Esophagus squamous epithelium (tissue), 5 donors: ENCODE measurements at regions not wholly inside any gene's neighbourhood (a gene's known extent, or its start where the extent isn't known, plus 50 kb on each side); places are given as distances from the start of the nearest gene placed in this dataset.

Experiments
- DNase-seq: peaks from one replicate; lab custom pipeline; 2025; lab: John Stamatoyannopoulos, UW
- H3K27ac ChIP-seq, 4 donors: fragments of 200-600 bp; sonication (generic); one replicate each; pipeline ENCODE4 v1.5.1; 2016 to 2019; ENCODE audit warnings: mild to moderate bottlenecking in 1 of 4
- H3K27me3 ChIP-seq, 4 donors: fragments of 200-600 bp; sonication (generic); 1 replicate in 3 of 4; 2 replicates in 1 of 4; pipeline versions ENCODE4 v1.5.1 to v1.6.0; 2017 to 2021; ENCODE audit warnings: antibody characterized with exemption in 1 of 4
- H3K36me3 ChIP-seq, 3 donors: fragments of 200-600 bp; sonication (generic); one replicate each; pipeline ENCODE4 v1.5.1; 2016 to 2019
- H3K4me1 ChIP-seq, 3 donors: fragments of 200-600 bp; sonication (generic); one replicate each; pipeline ENCODE4 v1.5.1; 2017 to 2019
- H3K4me3 ChIP-seq, 4 donors: fragments of 200-600 bp; sonication (generic); 1 replicate in 3 of 4; 2 replicates in 1 of 4; pipeline ENCODE4 v1.5.1; 2016 to 2019; ENCODE audit warnings: mild to moderate bottlenecking in 2 of 4, moderate library complexity in 1 of 4
- H3K9me3 ChIP-seq, 3 donors: fragments of 200-600 bp; sonication (generic); one replicate each; pipeline ENCODE4 v1.5.1; 2016 to 2019
- POLR2A ChIP-seq, 4 donors: fragments of 450-650 bp; IDR thresholded peaks; one replicate each; pipeline ENCODE4 v1.6.1; 2017; ENCODE audit warnings: antibody characterized with exemption in 4 of 4, mild to moderate bottlenecking in 4 of 4, moderate library complexity in 3 of 4
- WGBS, 2 donors: methylation state at CpG; one replicate each; pipeline ENCODE4 v1.1.5; 2018; 5-methylcytosine and 5-hydroxymethylcytosine counted together
- intact Hi-C: fragments of 100-400 bp; cut with DNase I; formaldehyde crosslinking; loops from one replicate; pipeline ENCODE4 v1.15.0; 2022
- TF ChIP-seq, protein P1 (sequence below), 6 experiments: fragments of 450-650 bp in 4 of 6; fragments of 200-600 bp in 2 of 6; sonication (generic) in 2 of 6; IDR thresholded peaks; one replicate each; pipeline ENCODE4 v1.5.1; 2016 to 2019; ENCODE audit warnings: antibody characterized with exemption in 6 of 6, mild to moderate bottlenecking in 4 of 6, moderate library complexity in 4 of 6
- donor health status: DM: yes; HTN: yes; CAD: no.

DNA sequence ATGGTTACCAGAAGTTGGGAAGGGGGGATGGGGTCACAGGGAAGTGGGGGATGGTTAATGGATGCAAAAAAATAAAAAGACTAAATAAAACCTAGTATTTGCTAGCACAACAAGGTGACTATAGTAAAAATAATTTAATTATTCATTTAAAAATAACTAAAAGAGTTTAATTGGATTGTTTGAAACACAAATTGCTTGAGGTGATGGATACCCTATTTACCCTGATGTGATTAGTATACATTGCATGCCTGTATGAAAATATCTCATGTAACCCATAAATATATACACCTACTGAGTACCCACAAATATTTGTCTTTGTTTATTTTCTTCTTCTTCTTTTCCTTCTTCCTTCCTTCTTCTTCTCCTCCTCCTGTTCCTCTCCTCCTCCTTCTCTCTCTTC lies 57.8 kb upstream of the MACF1 start:
- Histone ChIP-seq H3K27ac (no peak overlapping the region), H3K4me1 (peaks cover 4 to 37% (median 19%) of the 10 kb centered on the region in 3 donors), H3K36me3 (no peaks in the 10 kb centered on the region), H3K27me3 (no peaks in the 10 kb centered on the region), H3K4me3 (no peak overlapping the region), H3K9me3 (no peaks in the 10 kb centered on the region)
- intact Hi-C loops, result no loop called here
- TF ChIP-seq, protein P1, sequence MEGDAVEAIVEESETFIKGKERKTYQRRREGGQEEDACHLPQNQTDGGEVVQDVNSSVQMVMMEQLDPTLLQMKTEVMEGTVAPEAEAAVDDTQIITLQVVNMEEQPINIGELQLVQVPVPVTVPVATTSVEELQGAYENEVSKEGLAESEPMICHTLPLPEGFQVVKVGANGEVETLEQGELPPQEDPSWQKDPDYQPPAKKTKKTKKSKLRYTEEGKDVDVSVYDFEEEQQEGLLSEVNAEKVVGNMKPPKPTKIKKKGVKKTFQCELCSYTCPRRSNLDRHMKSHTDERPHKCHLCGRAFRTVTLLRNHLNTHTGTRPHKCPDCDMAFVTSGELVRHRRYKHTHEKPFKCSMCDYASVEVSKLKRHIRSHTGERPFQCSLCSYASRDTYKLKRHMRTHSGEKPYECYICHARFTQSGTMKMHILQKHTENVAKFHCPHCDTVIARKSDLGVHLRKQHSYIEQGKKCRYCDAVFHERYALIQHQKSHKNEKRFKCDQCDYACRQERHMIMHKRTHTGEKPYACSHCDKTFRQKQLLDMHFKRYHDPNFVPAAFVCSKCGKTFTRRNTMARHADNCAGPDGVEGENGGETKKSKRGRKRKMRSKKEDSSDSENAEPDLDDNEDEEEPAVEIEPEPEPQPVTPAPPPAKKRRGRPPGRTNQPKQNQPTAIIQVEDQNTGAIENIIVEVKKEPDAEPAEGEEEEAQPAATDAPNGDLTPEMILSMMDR (IDR thresholded peaks at IDR 0.05), result no peak
- no peak for TF ChIP-seq POLR2A (IDR thresholded peaks at IDR 0.05)
- DNase-seq, result no peak

DNA sequence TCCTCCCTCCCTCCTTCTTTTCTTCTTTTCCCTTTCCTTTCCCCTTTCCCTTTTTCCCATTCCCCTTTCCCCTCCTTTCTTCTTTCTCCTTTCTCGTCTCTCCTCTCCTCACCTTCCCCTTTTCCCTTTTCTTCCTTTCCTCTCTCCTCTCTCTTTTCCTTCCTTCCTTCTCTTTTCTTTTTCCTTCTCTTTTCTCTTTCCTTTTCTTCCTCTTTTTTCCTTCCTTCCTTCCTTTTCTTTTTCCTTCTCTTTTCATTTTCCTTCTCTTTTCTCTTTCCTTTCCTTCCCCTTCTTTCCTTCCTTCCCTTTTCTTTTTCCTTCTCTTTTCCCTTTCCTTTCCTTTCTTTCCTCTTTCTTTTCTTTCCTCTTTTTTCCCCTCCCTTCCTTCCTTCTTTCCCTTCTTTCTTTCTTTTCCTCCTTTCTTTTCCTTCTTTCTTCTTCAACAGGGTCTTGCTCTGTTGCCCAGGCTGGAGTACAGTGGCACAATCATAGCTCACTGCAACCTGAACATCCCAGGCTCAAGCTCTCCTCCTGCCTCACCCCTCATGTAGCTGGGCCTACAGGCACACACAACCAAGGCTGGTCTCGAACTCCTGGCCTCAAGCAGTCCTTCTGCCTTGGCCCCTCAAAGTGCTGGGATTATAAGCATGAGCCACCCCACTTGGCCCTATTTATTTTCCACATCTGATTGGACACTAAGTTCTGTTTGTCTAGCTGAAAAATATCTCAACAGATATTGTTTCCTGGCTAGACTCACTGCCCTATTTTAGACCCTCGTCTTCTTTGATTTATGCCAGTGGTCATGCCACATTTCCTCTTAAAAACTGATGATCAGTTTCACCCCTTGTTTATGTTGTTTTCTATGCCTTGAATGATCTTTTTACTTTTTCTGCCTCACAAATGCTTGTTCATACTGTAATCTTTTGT lies 57.1 kb upstream of the MACF1 start:
- Histone ChIP-seq H3K4me3 (no peak overlapping the region), H3K4me1 (peaks cover 4 to 36% (median 14%) of the 10 kb centered on the region in 3 donors)
- intact Hi-C loops, result no loop called here

DNA sequence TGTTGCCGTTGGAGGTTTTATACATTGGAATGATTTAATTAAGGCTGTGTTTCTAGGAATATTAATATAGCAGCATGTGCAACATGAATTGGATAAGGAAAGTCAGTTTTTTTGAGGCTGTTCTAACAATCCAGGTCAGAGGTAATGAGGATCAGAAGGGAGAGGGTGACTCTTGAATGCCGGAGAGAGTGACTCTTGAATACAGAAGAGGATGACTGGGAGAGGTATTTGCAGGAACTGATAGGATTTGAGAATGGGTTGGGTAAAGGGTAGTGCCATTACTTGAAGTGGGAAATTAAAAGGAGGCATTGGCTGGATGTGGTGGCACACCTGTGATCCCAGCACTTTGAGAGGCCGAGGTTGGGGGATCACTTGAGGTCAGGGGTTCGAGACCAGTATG lies 55.6 kb upstream of the MACF1 start:
- WGBS, 2 donors, result 90 to 92% methylated on average over 4 of the region's 4 CpGs
- no peaks in the 10 kb centered on the region for H3K36me3 ChIP-seq
- no peaks in the 10 kb centered on the region for H3K27me3 ChIP-seq
- no peak overlapping the region for H3K27ac ChIP-seq
- H3K4me1 ChIP-seq, result peaks cover 2 to 37% (median 19%) of the 10 kb centered on the region in 3 donors
- no peak for DNase-seq
- TF ChIP-seq, protein P1 (IDR thresholded peaks at IDR 0.05), result no peak
- TF ChIP-seq POLR2A (IDR thresholded peaks at IDR 0.05), result no peak
- intact Hi-C loops, result no loop called here
- H3K9me3 ChIP-seq, result no peaks in the 10 kb centered on the region
- no peak overlapping the region for H3K4me3 ChIP-seq

More for the DNA sequence above, 57.1 kb upstream of the MACF1 start:
- Histone ChIP-seq H3K36me3 (no peaks in the 10 kb centered on the region), H3K27me3 (no peaks in the 10 kb centered on the region), H3K27ac (no peak overlapping the region), H3K9me3 (no peaks in the 10 kb centered on the region)
- TF ChIP-seq, protein P1 (IDR thresholded peaks at IDR 0.05), result no peak
- no peak for TF ChIP-seq POLR2A (IDR thresholded peaks at IDR 0.05)
- 87% methylated on average over 3 of the region's 3 CpGs for WGBS, 2 donors
- DNase-seq, result no peak

DNA sequence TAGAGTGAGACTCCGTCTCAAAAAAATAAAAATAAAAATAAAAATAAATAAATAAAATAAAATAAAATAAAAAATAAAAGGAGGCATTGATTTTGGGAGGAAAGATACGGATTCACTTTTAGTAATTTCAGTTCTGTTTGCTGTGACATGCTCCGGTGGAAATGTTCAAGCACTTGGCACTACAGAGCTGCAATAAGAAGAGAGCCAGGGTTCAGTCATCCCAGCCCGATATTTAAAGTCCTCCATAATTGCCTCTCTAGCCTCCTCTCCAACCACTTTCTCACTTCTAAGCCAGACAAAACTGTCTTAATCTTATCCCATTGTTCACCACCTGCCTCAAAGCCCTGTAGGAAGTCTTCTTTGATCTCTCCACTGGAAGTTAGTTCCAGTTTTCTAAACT lies 55.0 kb upstream of the MACF1 start:
- Histone ChIP-seq H3K4me3 (no peak overlapping the region), H3K4me1 (peaks cover 7 to 43% (median 24%) of the 10 kb centered on the region in 3 donors), H3K9me3 (no peaks in the 10 kb centered on the region), H3K36me3 (no peaks in the 10 kb centered on the region), H3K27ac (no peak overlapping the region), H3K27me3 (no peaks in the 10 kb centered on the region)
- 71% methylated on average over 4 of the region's 4 CpGs for WGBS, 2 donors
- TF ChIP-seq POLR2A (IDR thresholded peaks at IDR 0.05), result no peak
- TF ChIP-seq, protein P1 (IDR thresholded peaks at IDR 0.05), result no peak
- intact Hi-C loops, result no loop called here
- no peak for DNase-seq

DNA sequence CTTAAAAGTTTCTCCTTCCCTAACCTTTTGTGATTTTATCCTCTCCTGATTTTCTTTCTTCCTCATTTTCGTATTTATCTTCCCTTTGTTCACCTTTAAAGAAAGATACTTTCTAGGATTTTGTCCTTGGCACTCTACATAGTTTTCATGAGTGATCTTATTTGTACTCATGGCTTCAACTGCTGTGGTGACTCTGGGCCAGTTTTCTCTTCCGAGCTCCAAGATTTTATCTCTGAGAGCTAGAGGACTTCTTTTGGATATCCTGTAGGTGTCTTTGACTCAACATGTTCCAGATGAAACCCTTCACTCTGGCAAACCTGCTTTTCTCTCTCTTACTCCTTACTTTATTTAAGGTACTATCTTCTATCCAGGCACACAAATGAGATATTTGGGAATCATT lies 53.7 kb upstream of the MACF1 start:
- TF ChIP-seq, protein P1 (IDR thresholded peaks at IDR 0.05), result no peak
- no peak for TF ChIP-seq POLR2A (IDR thresholded peaks at IDR 0.05)
- DNase-seq, result no peak
- Histone ChIP-seq H3K4me3 (no peak overlapping the region), H3K27ac (no peak overlapping the region), H3K36me3 (no peaks in the 10 kb centered on the region), H3K9me3 (no peaks in the 10 kb centered on the region), H3K27me3 (no peaks in the 10 kb centered on the region), H3K4me1 (peaks cover 13 to 43% (median 32%) of the 10 kb centered on the region in 3 donors)
- WGBS, 2 donors, result 47 to 63% methylated on average over 2 of the region's 2 CpGs
- intact Hi-C loops, result no loop called here
